H1 (cell line): ENCODE measurements at regions not wholly inside any gene's neighbourhood (a gene's known extent, or its start where the extent isn't known, plus 50 kb on each side); places are given as distances from the start of the nearest gene placed in this dataset.

Experiments
- BRCA1 ChIP-seq: IDR thresholded peaks from 2 replicates; pipeline ENCODE4 v1.6.1; 2012; ENCODE audit warnings: low read depth, low read length, improper control_type of control experiment
- CREB1 ChIP-seq: IDR thresholded peaks from 2 replicates; pipeline ENCODE4 v1.6.1; 2012; ENCODE audit warnings: inconsistent platforms
- CTCF ChIP-seq, 3 experiments: IDR thresholded peaks; 1 replicate in 2 of 3; 2 replicates in 1 of 3; pipeline versions ENCODE4 v1.5.1 to v1.6.1; 2011; ENCODE audit warnings: low read length in 3 of 3, mild to moderate bottlenecking in 3 of 3, inconsistent platforms in 2 of 3, low read depth in 1 of 3, moderate library complexity in 1 of 3; ENCODE audit not compliant: insufficient read depth in 1 of 3; ENCODE audit errors: control extremely low read depth in 1 of 3
- KDM4A ChIP-seq: IDR thresholded peaks from one replicate; pipeline ENCODE4 v1.7.1; 2012; ENCODE audit warnings: low read depth, mild to moderate bottlenecking, moderate library complexity, low read length, inconsistent platforms; ENCODE audit not compliant: severe bottlenecking
- POLR2AphosphoS5 ChIP-seq: IDR thresholded peaks from 2 replicates; pipeline ENCODE4 v1.6.1; 2011; ENCODE audit warnings: low read depth, low read length

- TF ChIP-seq KDM4A: no peak
- no peak for TF ChIP-seq CREB1
- TF ChIP-seq CTCF (IDR thresholded peaks at IDR 0.05; ENCODE audit: control extremely low read depth in 1 of 3, insufficient read depth in 1 of 3, low read depth in 1 of 3, low read length in 3 of 3): no peak
- TF ChIP-seq BRCA1: no peak
- no peak for TF ChIP-seq POLR2AphosphoS5
Observed at GRCh38 chr14:82878951-82879350, 1345.3 kb upstream of the SEL1L start.
